GM12864 (cell line): ENCODE measurements at regions not wholly inside any gene's neighbourhood (a gene's known extent, or its start where the extent isn't known, plus 50 kb on each side); places are given as distances from the start of the nearest gene placed in this dataset.

Experiments
- DNase-seq: peaks from one replicate; pipeline ENCODE4 v3.0.0-alpha.2; 2011; ENCODE audit warnings: low read depth
- H3K4me3 ChIP-seq: 2 replicates; pipeline ENCODE4 v1.5.1; 2011; ENCODE audit warnings: mild to moderate bottlenecking, low read depth, low read length, control low read depth
- CTCF ChIP-seq: IDR thresholded peaks from 2 replicates; pipeline ENCODE4 v1.5.1; 2011; ENCODE audit warnings: low read depth, mild to moderate bottlenecking, moderate library complexity, low read length, control low read depth, inconsistent platforms; ENCODE audit errors: missing control alignments

DNA sequence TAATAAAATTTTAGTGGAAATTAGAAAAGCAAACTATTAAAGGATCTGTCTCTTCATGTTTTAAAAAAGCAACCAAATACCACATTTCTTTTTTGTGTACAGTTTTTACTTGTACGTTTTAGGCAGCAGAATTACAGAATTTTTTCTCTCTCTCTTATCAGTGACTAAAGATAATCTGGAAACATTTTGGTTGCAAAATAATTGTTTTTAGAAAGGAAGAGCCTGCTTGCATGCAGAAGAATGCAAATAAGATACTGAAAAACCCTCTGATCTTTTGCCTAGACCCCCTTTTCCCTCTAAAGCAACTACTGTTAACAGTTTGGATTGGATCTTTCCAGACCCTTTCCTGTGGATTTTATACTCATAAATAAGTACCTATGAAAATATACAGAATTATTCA lies 75.9 kb upstream of the SGCD start:
- no peak for DNase-seq
- H3K4me3 ChIP-seq: no peak overlapping the region

GRCh38 chr5:156253130-156253529 lies 73.8 kb upstream of the SGCD start:
- no peak for TF ChIP-seq CTCF
- no peak for DNase-seq
- H3K4me3 ChIP-seq: no peak overlapping the region

More for the DNA sequence above, 75.9 kb upstream of the SGCD start:
- no peak for TF ChIP-seq CTCF

DNA sequence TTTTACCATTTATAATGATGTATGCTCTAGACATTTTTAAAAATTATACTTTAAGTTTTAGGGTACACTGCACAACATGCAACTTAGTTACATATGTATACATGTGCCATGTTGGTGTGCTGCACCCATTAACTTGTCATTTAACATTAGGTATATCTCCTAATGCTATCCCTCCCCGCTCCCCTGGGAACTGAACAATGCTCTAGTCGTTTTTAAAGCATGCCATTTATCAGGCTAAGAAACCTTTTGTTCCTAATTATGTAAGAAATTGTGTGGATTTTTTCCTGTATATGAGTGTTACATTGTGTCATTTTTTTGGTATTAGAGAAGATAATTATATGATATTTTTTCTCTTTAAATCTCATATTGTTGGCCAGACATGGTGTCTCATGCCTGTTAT lies 72.8 kb upstream of the SGCD start:
- no peak for DNase-seq
- no peak overlapping the region for H3K4me3 ChIP-seq
- TF ChIP-seq CTCF: no peak

DNA sequence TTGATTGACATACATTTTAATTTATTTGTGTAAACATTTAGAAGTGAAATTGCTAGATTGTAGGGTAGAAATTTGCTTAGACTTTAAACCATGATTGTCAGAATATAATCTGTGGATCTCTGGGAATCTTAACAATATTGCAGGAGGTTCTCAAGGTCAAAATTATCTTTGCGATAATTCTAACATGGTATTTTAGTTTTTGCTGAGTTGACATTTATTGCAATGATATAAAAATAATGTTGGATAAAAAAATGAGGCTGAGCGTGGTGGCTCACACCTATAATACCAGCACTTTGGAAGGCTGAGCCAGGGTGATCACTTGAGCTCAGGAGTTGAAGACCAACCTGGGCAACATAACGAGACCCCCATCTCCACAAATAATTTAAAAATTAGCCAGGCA lies 70.3 kb upstream of the SGCD start:
- DNase-seq: no peak
- TF ChIP-seq CTCF: no peak
- H3K4me3 ChIP-seq: no peak overlapping the region

DNA sequence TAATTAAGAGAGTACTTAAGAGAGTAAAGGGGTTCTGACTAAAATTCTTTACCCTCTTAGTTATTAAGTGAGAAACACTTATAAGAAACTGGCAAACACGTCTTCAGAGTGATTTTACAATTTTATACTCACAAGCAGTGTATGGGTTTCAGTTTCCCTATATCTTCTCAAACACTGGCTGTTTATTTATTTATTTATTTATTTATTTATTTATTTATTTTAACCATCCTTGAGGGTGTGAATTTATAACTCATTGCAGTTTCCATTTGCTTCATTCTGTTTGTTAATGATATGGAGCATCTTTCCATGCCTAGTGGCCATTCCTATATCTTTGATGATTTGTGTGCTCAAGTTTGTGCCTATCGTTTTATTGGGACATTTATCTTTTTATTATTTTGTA lies 68.0 kb upstream of the SGCD start:
- no peak overlapping the region for H3K4me3 ChIP-seq
- no peak for DNase-seq
- TF ChIP-seq CTCF: no peak

- no peak for TF ChIP-seq CTCF
- no peak overlapping the region for H3K4me3 ChIP-seq
- no peak for DNase-seq
These were observed 67.3 kb upstream of the SGCD start for GRCh38 chr5:156259618-156260017.

- H3K4me3 ChIP-seq: no peak overlapping the region
- no peak for TF ChIP-seq CTCF
- DNase-seq: no peak
These were observed 65.6 kb upstream of the SGCD start for GRCh38 chr5:156261275-156261939.
